ENCODE measurements at regions not wholly inside any gene's neighbourhood (a gene's known extent, or its start where the extent isn't known, plus 50 kb on each side); places are given as distances from the start of the nearest gene placed in this dataset.

DNA sequence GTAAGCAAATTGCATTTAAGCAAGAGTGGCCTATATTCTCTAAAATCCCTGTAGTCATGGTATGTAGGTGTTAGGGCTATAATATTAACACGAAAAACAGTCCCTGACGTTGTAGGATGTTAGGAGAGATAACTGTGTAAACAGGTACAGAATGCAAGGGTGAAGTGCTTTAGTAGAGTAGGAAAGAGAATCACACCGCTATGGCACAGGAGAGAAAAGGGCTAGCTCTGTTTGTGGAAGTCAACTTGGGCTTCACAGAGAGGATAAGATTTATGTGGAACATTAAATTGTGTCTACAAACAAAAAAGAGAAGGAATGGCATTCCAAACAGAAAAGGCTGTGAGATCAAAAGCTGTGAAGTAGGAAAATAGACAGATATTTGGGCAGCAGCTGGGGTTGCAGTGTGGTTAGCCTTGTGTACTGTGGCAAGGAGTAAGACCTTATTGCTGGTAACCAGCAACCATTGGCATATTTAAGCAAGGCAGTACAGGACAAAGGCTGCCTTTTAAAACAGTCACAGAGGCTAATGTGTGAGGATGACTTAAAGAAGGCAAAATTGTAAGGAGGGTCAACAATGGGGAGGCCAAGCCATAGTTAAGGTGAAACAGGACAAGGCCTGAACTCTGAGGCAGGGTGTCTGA lies 337.5 kb upstream of the ADAMTSL1 start:
- no peak for ATAC-seq
- TF ChIP-seq POLR2AphosphoS2 (IDR thresholded peaks at IDR 0.05; ENCODE audit: low read depth, low read length) (no peak), MTA2 (IDR thresholded peaks at IDR 0.05; ENCODE audit: low read depth) (no peak), RB1 (IDR thresholded peaks at IDR 0.05; ENCODE audit: borderline replicate concordance) (no peak), NR2C1 (IDR thresholded peaks at IDR 0.05) (no peak)
- Histone ChIP-seq H3K79me2 (ENCODE audit: control insufficient read depth, insufficient read depth, low read length) (no peaks in the 10 kb centered on the region), H3K36me3 (ENCODE audit: control insufficient read depth in 2 of 2, insufficient read depth in 2 of 2, low read length in 1 of 2) (no peaks in the 10 kb centered on the region), H3K9me3 (replicated peaks; ENCODE audit: control insufficient read depth, insufficient read depth, low read length) (no peaks in the 10 kb centered on the region), H3K27ac (ENCODE audit: control insufficient read depth, insufficient read depth) (no peak overlapping the region), H2AFZ (ENCODE audit: control insufficient read depth, low read depth, low read length) (no peak overlapping the region), H3K4me1 (ENCODE audit: control insufficient read depth, insufficient read depth, low read length) (no peaks in the 10 kb centered on the region), H3K9ac (ENCODE audit: control insufficient read depth, insufficient read depth, low read length) (no peak overlapping the region), H3K4me2 (ENCODE audit: control insufficient read depth, insufficient read depth) (no peak overlapping the region), H4K20me1 (ENCODE audit: control insufficient read depth, insufficient read depth) (no peaks in the 10 kb centered on the region), H3K27me3 (replicated peaks in 1 of 2; ENCODE audit: control insufficient read depth in 2 of 2, insufficient read depth in 2 of 2, low read length in 1 of 2) (no peaks in the 10 kb centered on the region), H3K4me3 (no peak overlapping the region)
- in situ Hi-C loops (cut with MboI) (no loop called here), intact Hi-C loops (cut with micrococcal nuclease; ENCODE audit: unreplicated experiment) (no loop called here)
- BruUV-seq (replicated peaks), result no TSS peak
- SMC1A ChIA-PET (ENCODE audit: uncharacterized antibody, unreplicated experiment), result no interaction called here
- POLR2A ChIA-PET, result no interaction called here
- no peak for FAIRE-seq
- no peak for DNase-seq (ENCODE audit: low read depth, low spot score)
- CTCF ChIA-PET, result no interaction called here
- RAD21 ChIA-PET (ENCODE audit: unreplicated experiment), result no interaction called here
- 0% methylated on average over 3 of the region's 3 CpGs for WGBS (ENCODE audit: insufficient coverage, insufficient replicate concordance, low lambda C conversion rate, missing lambda C conversion rate)

GRCh38 chr9:18137815-18138214 lies 336.1 kb upstream of the ADAMTSL1 start:
- no peak overlapping the region for H3K9ac ChIP-seq (ENCODE audit: control insufficient read depth, insufficient read depth, low read length)
- POLR2A ChIA-PET, result no interaction called here

More at GRCh38 chr9:18137815-18138214, 336.1 kb upstream of the ADAMTSL1 start:
- in situ Hi-C loops (cut with MboI) (no loop called here), intact Hi-C loops (cut with micrococcal nuclease; ENCODE audit: unreplicated experiment) (no loop called here)
- WGBS (ENCODE audit: insufficient coverage, insufficient replicate concordance, low lambda C conversion rate, missing lambda C conversion rate), result 26% methylated on average over 4 of the region's 4 CpGs
- H3K27ac ChIP-seq (ENCODE audit: control insufficient read depth, insufficient read depth), result no peak overlapping the region
- DNase-seq (ENCODE audit: low read depth, low spot score) (no peak), ATAC-seq (no peak), FAIRE-seq (no peak)
- no peaks in the 10 kb centered on the region for H3K27me3 ChIP-seq (replicated peaks in 1 of 2; ENCODE audit: control insufficient read depth in 2 of 2, insufficient read depth in 2 of 2, low read length in 1 of 2)
- ChIA-PET CTCF (interaction anchor here (1.1 kb wide), 1 partner anchor 75 kb away, joined by 3 read pairs; no protein-coding TSS in a partner anchor), RAD21 (ENCODE audit: unreplicated experiment) (no interaction called here), SMC1A (ENCODE audit: uncharacterized antibody, unreplicated experiment) (no interaction called here)
- no peak overlapping the region for H3K4me3 ChIP-seq
- H3K36me3 ChIP-seq (ENCODE audit: control insufficient read depth in 2 of 2, insufficient read depth in 2 of 2, low read length in 1 of 2), result no peaks in the 10 kb centered on the region
- no peaks in the 10 kb centered on the region for H3K9me3 ChIP-seq (replicated peaks; ENCODE audit: control insufficient read depth, insufficient read depth, low read length)
- TF ChIP-seq ELK1 (IDR thresholded peaks at IDR 0.05; ENCODE audit: low read depth, low read length), result no peak
- TF ChIP-seq POLR2AphosphoS5 (IDR thresholded peaks at IDR 0.05; ENCODE audit: low read length), result no peak
- TF ChIP-seq CHD4 (IDR thresholded peaks at IDR 0.05), result no peak
- no peak for TF ChIP-seq BCL11A (IDR thresholded peaks at IDR 0.05; ENCODE audit: low read depth, low read length)
- TF ChIP-seq KAT2A (conservative IDR thresholded peaks at IDR 0.05; ENCODE audit: control insufficient read depth, low read depth, low read length), result no peak
- no peak for TF ChIP-seq PRDM15 (CRISPR knock-in tag; IDR thresholded peaks at IDR 0.05)
- no peaks in the 10 kb centered on the region for H3K4me1 ChIP-seq (ENCODE audit: control insufficient read depth, insufficient read depth, low read length)
- H3K79me2 ChIP-seq (ENCODE audit: control insufficient read depth, insufficient read depth, low read length), result no peaks in the 10 kb centered on the region
- H4K20me1 ChIP-seq (ENCODE audit: control insufficient read depth, insufficient read depth), result no peaks in the 10 kb centered on the region
- H2AFZ ChIP-seq (ENCODE audit: control insufficient read depth, low read depth, low read length), result no peak overlapping the region
- no peak overlapping the region for H3K4me2 ChIP-seq (ENCODE audit: control insufficient read depth, insufficient read depth)
- no TSS peak for BruUV-seq (replicated peaks)
